Astrocyte of the cerebellum (primary cell): ENCODE measurements at regions not wholly inside any gene's neighbourhood (a gene's known extent, or its start where the extent isn't known, plus 50 kb on each side); places are given as distances from the start of the nearest gene placed in this dataset.

Source experiments
- DNase-seq: peaks from one replicate; pipeline ENCODE4 v3.0.0-alpha.2; 2011; ENCODE audit warnings: low read depth
- H3K4me3 ChIP-seq: 2 replicates; pipeline ENCODE4 v1.5.1; 2011; ENCODE audit warnings: mild to moderate bottlenecking, low read depth, low read length, moderate library complexity
- CTCF ChIP-seq: IDR thresholded peaks from 2 replicates; pipeline ENCODE4 v1.5.1; 2012; ENCODE audit warnings: low read length, low read depth, moderate library complexity, mild to moderate bottlenecking; ENCODE audit errors: missing control alignments
- in situ Hi-C: cut with HindIII; loops from 2 replicates; pipeline ENCODE4 v1.10.0; 2017; ENCODE audit warnings: low sequenced_read_pairs

GRCh38 chr9:27701016-27701415, 127.7 kb upstream of the C9orf72 start:
- TF ChIP-seq CTCF: no peak
- in situ Hi-C loops: no loop called here
- no peak for DNase-seq
- H3K4me3 ChIP-seq: no peak overlapping the region

- H3K4me3 ChIP-seq: no peak overlapping the region
- TF ChIP-seq CTCF: no peak
- DNase-seq: no peak
- in situ Hi-C loops: no loop called here
Observed at GRCh38 chr9:27701587-27701986, 128.3 kb upstream of the C9orf72 start.

- no peak overlapping the region for H3K4me3 ChIP-seq
- TF ChIP-seq CTCF: no peak
- in situ Hi-C loops: no loop called here
- no peak for DNase-seq
Observed at GRCh38 chr9:27703216-27703980, 130.1 kb upstream of the C9orf72 start.

- DNase-seq: no peak
- H3K4me3 ChIP-seq: no peak overlapping the region
- in situ Hi-C loops: no loop called here
- TF ChIP-seq CTCF: no peak
Observed at GRCh38 chr9:27711241-27711640, 138.0 kb upstream of the C9orf72 start.

GRCh38 chr9:27712806-27713205, 139.5 kb upstream of the C9orf72 start:
- no peak for DNase-seq
- no peak for TF ChIP-seq CTCF
- in situ Hi-C loops: no loop called here
- H3K4me3 ChIP-seq: no peak overlapping the region

GRCh38 chr9:27714388-27714787, 141.1 kb upstream of the C9orf72 start:
- no peak overlapping the region for H3K4me3 ChIP-seq
- TF ChIP-seq CTCF: no peak
- in situ Hi-C loops: no loop called here
- DNase-seq: no peak
